T-helper 17 cell (primary cell): ENCODE measurements at regions not wholly inside any gene's neighbourhood (a gene's known extent, or its start where the extent isn't known, plus 50 kb on each side); places are given as distances from the start of the nearest gene placed in this dataset.
"Not testable (repeated sequence)": the region's sequence is repeated elsewhere in the genome, so short reads cannot be mapped to it uniquely, and the experiment has no call there.

Experiments
- ATAC-seq: fragments of 150-1000 bp; cut with Tn5 transposase; 2 replicates; pipeline ENCODE4 v1.10.0; 2021; ENCODE audit warnings: mild to moderate bottlenecking, moderate library complexity
- DNase-seq, 3 donors: peaks; one replicate each; pipeline versions ENCODE4 v3.0.0 to v3.0.0-alpha.2; 2020 to 2021
- H3K9me3 ChIP-seq: one replicate; pipeline ENCODE4 v1.7.0; 2013; ENCODE audit warnings: low read length, mild to moderate bottlenecking; ENCODE audit not compliant: control insufficient read depth, poor library complexity, severe bottlenecking
- H3K27ac Mint-ChIP-seq: one replicate; pipeline ENCODE4 v1.8.0; 2022; ENCODE audit warnings: mild to moderate bottlenecking, moderate library complexity, mixed read lengths
- H3K27me3 Mint-ChIP-seq: one replicate; pipeline ENCODE4 v1.8.0; 2022; ENCODE audit warnings: mixed read lengths
- H3K36me3 Mint-ChIP-seq: one replicate; pipeline ENCODE4 v1.8.0; 2022; ENCODE audit warnings: low read depth, mixed read lengths
- H3K4me1 Mint-ChIP-seq: one replicate; pipeline ENCODE4 v1.8.0; 2022; ENCODE audit warnings: mild to moderate bottlenecking, mixed read lengths
- H3K4me3 Mint-ChIP-seq: one replicate; pipeline ENCODE4 v1.8.0; 2022; ENCODE audit warnings: mild to moderate bottlenecking, moderate library complexity, mixed read lengths

DNA sequence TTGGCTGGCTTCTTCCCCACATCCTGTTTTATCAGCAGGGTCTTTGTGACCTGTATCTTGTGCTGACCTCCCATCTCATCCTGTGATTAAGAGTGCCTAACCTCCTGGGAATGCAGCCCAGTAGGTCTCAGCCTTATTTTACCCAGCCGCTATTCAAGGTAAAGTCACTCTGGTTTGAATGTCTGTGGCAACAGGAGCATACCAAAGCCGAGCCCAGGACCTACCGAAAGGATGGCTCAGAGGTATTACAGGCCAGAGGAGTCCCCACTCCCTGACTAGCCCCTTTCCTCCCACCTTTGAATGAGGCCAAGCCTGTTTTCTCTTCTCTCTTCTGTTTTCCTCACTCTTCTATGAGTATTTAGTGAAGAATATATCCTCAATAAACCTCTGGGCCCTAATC, 271.3 kb downstream of the OSTF1 start:
- Mint-ChIP-seq H3K36me3 (no peaks in the 10 kb centered on the region), H3K4me1 (no peaks in the 10 kb centered on the region), H3K27me3 (no peaks in the 10 kb centered on the region), H3K27ac (no peak overlapping the region), H3K4me3 (no peak overlapping the region)
- ATAC-seq (no peak), DNase-seq (no peak)
- no peaks in the 10 kb centered on the region for H3K9me3 ChIP-seq

DNA sequence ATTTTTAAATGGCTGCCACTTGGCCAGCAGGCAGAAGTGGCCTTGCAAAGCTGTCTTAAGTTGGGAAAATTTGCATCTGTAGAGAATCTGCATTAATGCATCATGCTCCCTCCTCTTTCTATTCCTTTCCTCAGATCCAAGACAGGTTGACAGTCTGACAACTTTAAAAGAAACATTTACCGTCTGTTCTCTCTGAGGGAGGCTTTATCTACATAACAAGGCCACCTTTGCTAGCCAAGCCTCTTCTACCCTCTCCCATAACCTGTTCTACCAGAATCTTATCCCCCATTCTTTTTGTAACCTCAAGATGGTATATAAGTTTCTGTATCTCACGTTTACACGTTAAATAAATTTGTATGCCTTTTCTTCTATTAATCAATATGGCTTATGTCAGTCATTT, 271.9 kb downstream of the OSTF1 start:
- Mint-ChIP-seq H3K4me1 (no peaks in the 10 kb centered on the region), H3K4me3 (no peak overlapping the region), H3K27ac (no peak overlapping the region), H3K36me3 (no peaks in the 10 kb centered on the region), H3K27me3 (no peaks in the 10 kb centered on the region)
- no peak for DNase-seq
- H3K9me3 ChIP-seq, result no peaks in the 10 kb centered on the region
- ATAC-seq, result no peak

DNA sequence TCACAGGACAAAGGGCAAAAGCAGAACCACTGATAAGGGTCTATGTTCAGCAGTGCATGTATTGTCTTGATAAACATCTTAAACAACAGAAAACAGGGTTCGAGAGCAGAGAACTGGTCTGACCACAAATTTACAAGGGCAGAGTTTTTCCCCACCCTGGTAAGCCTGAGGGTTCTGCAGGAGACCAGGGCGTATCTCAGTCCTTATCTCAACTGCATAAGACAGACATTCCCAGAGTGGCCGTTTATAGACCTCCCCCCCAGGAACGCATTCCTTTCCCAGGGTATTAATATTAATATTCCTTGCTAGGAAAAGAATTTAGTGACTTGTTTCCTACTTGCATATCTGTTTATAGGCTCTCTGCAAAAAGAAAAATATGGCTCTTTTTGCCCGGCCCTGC, 274.1 kb downstream of the OSTF1 start:
- not testable (repeated sequence) for H3K9me3 ChIP-seq, H3K4me1 Mint-ChIP-seq, H3K4me3 Mint-ChIP-seq, H3K27ac Mint-ChIP-seq, H3K36me3 Mint-ChIP-seq, ATAC-seq, DNase-seq, H3K27me3 Mint-ChIP-seq

DNA sequence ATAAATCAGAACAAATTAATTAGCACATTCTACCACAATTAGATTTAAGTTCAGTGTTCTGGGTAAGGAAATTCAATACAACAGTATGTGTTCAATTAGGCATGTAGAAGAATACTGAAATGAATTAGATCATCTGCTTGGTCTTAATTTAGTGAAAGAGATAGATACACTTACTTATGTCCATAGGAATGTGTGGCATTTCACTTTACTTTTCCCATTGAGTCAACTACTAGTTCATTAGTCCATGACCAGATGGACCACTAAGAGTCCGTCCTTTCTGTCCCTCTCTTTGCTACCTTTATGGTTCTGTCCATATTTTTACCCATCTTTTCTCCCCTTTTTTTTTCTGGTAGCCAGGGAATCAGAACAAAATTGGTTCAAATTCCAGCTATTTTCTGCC, 276.9 kb downstream of the OSTF1 start:
- DNase-seq (no peak), ATAC-seq (no peak)
- H3K27ac Mint-ChIP-seq, result no peak overlapping the region
- no peaks in the 10 kb centered on the region for H3K9me3 ChIP-seq
- no peaks in the 10 kb centered on the region for H3K27me3 Mint-ChIP-seq
- no peak overlapping the region for H3K4me3 Mint-ChIP-seq
- no peaks in the 10 kb centered on the region for H3K4me1 Mint-ChIP-seq
- H3K36me3 Mint-ChIP-seq, result no peaks in the 10 kb centered on the region

DNA sequence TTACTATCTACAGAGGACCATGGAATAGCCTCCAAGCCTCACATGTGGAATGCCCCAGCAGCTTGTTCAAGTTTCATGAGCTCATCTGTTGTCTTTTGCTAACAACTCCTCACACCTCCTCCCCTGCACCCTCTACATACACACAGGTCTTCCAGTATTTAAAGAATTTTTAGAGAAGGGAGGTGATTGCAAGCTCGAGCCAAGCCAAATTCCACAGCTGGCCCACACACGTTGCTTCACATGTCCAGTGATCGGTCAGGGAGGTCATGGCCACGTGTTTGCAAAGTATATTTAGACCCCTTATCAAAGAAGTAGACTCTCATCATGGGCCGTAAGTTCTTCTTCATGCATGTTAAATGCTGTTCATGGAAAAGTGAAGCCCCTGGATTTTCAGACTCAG, 281.7 kb downstream of the OSTF1 start:
- no peaks in the 10 kb centered on the region for H3K4me1 Mint-ChIP-seq

DNA sequence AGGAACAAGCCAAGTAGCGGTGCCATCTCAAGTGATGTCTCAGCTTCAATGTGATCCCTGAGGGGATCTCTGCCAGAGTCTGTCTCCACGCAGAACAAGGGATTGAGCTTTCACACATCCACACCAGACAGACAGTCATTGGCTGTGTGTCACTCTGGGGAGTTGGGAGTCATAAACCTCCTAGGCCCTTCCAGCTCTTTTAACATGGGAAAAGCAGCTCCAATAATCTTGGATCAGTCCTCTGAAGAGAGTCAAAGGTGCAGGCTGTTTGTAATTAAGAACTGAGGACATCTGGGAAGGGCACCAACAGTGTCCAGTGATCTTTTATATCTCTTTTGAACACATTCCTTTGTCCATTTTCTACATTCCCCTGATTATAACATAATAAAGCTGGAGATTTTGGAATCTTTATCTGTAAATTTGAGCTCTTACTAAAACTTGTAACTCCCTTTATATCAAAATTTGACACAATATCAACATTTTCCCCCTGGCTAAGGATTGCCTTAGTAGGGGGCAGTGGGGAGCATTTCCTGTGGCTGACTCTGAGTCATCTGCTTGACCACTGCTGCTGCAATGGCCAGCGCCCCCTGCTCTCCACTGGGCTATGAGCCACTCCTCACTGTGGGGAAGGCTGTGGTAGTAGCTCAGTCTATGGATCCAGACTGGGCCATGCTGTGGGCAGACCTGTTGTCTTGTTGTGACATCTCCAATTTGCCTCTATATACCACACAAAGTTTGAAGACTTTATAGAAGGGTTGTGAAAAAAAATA, 284.4 kb downstream of the OSTF1 start:
- Mint-ChIP-seq H3K27me3 (no peaks in the 10 kb centered on the region), H3K4me1 (no peaks in the 10 kb centered on the region), H3K4me3 (no peak overlapping the region), H3K36me3 (no peaks in the 10 kb centered on the region), H3K27ac (no peak overlapping the region)
- no peak for ATAC-seq
- no peak for DNase-seq
- H3K9me3 ChIP-seq, result no peaks in the 10 kb centered on the region

More for the DNA sequence above, 281.7 kb downstream of the OSTF1 start:
- H3K9me3 ChIP-seq, result no peaks in the 10 kb centered on the region
- no peaks in the 10 kb centered on the region for H3K27me3 Mint-ChIP-seq
- H3K4me3 Mint-ChIP-seq, result no peak overlapping the region
- no peak overlapping the region for H3K27ac Mint-ChIP-seq
- ATAC-seq, result no peak
- no peak for DNase-seq
- no peaks in the 10 kb centered on the region for H3K36me3 Mint-ChIP-seq

DNA sequence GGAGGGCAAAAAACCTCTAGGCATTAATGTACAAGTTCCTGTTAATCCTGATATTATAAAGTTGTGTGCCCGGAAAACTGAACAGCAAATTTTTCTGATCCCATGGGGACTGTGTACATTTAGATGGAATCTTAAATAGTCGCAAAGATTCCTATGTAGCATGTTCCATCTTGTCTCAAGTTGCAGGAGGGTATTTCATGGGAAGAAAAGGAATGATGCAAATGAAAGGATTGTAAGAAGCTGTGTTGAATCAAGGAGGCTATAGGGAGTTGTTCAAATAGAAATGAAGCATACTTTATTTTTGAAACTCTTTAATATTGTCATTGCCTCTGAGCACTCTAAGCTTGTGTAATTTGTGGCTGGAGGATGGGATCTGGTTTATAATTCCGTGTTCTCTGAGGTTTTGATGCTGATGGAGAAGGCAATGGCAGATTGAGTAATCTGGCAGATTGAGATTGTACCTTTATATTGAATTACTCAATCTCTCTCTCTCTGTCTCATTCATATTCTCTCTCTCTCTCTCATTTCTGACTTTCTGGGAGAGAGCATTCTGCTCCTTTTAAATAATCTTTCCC, 288.5 kb downstream of the OSTF1 start:
- Mint-ChIP-seq H3K27me3 (no peaks in the 10 kb centered on the region), H3K36me3 (no peaks in the 10 kb centered on the region), H3K4me3 (no peak overlapping the region), H3K4me1 (no peaks in the 10 kb centered on the region), H3K27ac (no peak overlapping the region)
- ATAC-seq, result no peak
- H3K9me3 ChIP-seq, result no peaks in the 10 kb centered on the region
- no peak for DNase-seq

DNA sequence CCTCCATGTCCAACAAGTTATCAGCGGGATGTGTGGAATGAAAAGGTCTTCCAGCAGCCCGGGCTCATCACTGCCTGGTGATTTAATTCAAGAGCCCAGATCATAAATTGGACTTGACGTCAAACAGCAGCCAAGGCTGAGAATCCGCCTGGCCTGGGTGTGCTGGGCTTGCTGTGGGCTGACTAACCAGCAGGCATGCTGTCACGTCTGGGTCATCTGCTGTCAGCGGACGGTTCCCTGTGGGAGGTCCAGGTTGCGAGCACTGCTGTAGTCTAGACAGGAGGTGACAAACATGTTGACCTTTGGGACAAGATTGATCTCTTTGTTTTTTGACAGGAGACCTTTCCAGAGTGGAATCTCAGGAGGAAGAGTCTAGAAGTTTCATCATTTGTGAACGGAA, 289.7 kb downstream of the OSTF1 start:
- Mint-ChIP-seq H3K27me3 (no peaks in the 10 kb centered on the region), H3K4me1 (no peaks in the 10 kb centered on the region), H3K4me3 (no peak overlapping the region), H3K27ac (no peak overlapping the region), H3K36me3 (no peaks in the 10 kb centered on the region)
- no peak for DNase-seq
- H3K9me3 ChIP-seq, result no peaks in the 10 kb centered on the region
- ATAC-seq, result no peak

DNA sequence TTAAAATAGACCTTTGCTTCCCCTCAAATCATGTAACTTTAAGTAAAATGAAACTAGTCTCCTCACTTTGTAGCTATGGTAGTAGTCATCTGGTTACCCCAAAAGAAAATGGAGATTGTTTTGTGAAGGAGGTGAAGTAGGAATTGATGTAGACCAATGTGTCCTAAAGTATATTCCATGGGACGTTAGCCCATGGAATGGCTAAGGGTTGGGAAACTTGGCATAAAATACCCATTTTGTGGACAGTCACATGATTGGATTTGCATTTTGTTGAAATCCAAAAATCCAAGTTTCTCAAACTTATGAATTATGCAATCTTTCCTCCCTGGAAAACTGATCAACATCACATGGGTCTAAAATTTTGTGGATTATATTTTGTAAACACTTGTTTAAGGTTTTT, 290.6 kb downstream of the OSTF1 start:
- Mint-ChIP-seq H3K36me3 (no peaks in the 10 kb centered on the region), H3K4me3 (no peak overlapping the region), H3K27me3 (no peaks in the 10 kb centered on the region), H3K4me1 (no peaks in the 10 kb centered on the region), H3K27ac (no peak overlapping the region)
- H3K9me3 ChIP-seq, result no peaks in the 10 kb centered on the region
- ATAC-seq (no peak), DNase-seq (no peak)

DNA sequence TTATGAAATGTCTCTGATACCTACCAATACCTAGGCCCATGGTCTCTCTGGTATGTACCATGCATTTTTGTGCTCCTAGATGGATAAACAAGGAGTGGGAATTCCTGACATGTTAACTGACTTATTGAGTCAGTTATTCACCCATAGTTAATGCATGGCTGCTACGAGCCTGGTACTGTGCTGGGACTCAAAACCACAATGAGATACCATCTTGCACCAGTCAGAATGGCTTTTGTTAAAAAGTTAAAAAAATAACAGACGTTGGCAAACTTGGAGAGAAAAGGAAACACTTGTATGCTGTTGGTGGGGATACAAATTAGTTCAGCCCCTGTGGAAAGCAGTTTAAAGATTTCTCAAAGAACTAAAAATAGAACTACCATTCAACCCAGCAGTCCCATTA, 293.8 kb downstream of the OSTF1 start:
- DNase-seq (no peak), ATAC-seq (no peak)
- H3K4me1 Mint-ChIP-seq, result no peaks in the 10 kb centered on the region
- no peak overlapping the region for H3K4me3 Mint-ChIP-seq
- H3K27ac Mint-ChIP-seq, result no peak overlapping the region
- H3K36me3 Mint-ChIP-seq, result no peaks in the 10 kb centered on the region
- no peaks in the 10 kb centered on the region for H3K27me3 Mint-ChIP-seq
- H3K9me3 ChIP-seq, result no peaks in the 10 kb centered on the region

DNA sequence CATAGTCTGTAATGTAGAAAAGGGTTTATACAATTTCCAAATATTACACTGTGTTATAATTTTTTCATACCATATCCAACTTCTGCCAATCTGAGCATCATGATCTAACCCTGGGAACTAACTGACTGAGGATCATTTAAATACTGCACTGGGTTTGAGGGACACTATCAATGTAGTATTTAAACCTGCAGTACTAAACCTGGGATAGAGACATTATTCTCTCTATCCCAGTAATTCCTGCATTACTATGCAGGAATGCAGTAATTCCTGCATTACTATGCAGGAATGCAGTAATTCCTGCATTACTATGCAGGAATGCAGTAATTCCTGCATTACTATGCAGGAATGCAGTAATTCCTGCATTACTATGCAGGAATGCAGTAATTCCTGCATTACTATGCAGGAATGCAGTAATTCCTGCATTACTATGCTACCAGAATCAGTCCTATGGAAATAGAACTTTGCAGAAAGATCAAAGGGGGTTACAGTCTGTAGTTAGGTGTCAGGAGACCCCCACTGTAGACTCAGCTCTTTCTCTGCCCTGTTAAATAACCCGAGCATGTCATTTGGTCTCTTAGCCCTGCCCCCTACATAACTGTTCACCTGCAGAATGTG, 295.2 kb downstream of the OSTF1 start:
- DNase-seq, ATAC-seq, H3K4me1 Mint-ChIP-seq, H3K27ac Mint-ChIP-seq, H3K9me3 ChIP-seq, H3K36me3 Mint-ChIP-seq, H3K27me3 Mint-ChIP-seq, H3K4me3 Mint-ChIP-seq: not testable (repeated sequence)

DNA sequence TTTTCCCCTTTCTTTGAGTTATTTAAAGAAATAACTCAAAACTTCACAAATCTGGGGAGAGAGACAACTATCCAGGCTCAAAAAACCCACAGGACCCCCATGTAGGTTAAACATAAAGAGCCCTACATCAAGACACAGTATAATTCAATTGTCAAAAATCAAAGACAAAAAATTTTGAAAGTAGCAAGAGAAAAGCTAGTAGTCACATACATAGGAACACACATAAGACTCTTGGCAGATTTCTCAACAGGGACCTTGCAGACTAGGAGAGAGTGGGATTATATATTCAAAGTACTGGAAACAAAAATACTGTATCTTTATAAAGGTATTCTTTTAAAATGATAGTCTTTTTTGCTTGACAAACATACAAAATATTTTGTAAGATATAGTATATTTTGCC, 296.9 kb downstream of the OSTF1 start:
- H3K4me3 Mint-ChIP-seq, result no peak overlapping the region
- no peak for DNase-seq
- no peaks in the 10 kb centered on the region for H3K36me3 Mint-ChIP-seq
- ATAC-seq, result no peak
- no peak overlapping the region for H3K27ac Mint-ChIP-seq
- H3K9me3 ChIP-seq, result no peaks in the 10 kb centered on the region
- no peaks in the 10 kb centered on the region for H3K4me1 Mint-ChIP-seq
- H3K27me3 Mint-ChIP-seq, result no peaks in the 10 kb centered on the region

DNA sequence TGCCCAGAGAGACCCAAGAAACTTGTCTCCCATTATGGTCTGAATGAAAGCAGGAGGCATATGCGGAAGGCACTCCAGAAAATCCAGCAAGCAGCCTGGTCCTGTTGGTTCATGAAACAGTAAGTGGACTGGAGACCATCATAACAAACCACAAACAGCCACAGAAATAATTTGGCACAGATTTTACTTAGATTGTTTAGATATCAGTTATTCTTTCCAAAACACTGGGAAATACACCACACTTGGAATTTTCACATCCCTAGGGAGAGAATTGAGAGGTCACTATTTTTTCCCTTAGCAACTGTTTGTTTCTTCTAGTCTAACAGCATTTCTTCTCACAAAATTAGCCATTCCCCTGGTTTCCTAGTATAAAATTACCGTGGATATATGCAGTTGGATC, 300.8 kb downstream of the OSTF1 start:
- Mint-ChIP-seq H3K4me1 (no peaks in the 10 kb centered on the region), H3K27me3 (no peaks in the 10 kb centered on the region), H3K4me3 (no peak overlapping the region), H3K27ac (no peak overlapping the region), H3K36me3 (no peaks in the 10 kb centered on the region)
- H3K9me3 ChIP-seq, result no peaks in the 10 kb centered on the region
- DNase-seq (no peak), ATAC-seq (no peak)

DNA sequence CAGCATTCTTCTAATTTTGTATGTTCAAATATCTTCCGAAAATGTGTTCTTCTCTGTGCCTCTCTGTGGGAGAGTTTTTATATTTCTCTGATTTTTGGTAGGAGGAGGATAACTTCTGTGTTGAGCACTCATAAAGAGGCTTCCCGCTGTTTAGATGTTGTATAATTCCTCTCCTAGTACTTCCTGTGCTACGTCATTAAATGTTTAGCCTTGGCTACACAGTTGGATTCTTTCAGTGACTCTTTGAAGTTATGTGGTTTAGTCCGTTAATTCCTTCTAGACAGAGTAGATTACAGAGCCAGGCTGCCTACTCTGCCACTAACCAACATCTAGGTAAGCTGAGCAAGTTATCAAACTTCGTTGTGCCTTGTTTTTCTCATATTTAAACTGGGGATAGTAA, 302.6 kb downstream of the OSTF1 start:
- Mint-ChIP-seq H3K27ac (no peak overlapping the region), H3K36me3 (no peaks in the 10 kb centered on the region), H3K4me1 (no peaks in the 10 kb centered on the region), H3K27me3 (no peaks in the 10 kb centered on the region), H3K4me3 (no peak overlapping the region)
- ATAC-seq (no peak), DNase-seq (no peak)
- H3K9me3 ChIP-seq, result no peaks in the 10 kb centered on the region
